GM23338 (cell line): ENCODE measurements at regions not wholly inside any gene's neighbourhood (a gene's known extent, or its start where the extent isn't known, plus 50 kb on each side); places are given as distances from the start of the nearest gene placed in this dataset.

Source experiments
- ATAC-seq: fragments of 200-7000 bp; cut with Tn5 transposase; 3 replicates; pipeline ENCODE4 v1.9.1; 2020
- DNase-seq: peaks from one replicate; pipeline ENCODE4 v3.0.0-alpha.2; 2015; ENCODE audit warnings: low spot score
- H2AFZ ChIP-seq: fragments of 200-600 bp; sonication (generic); 2 replicates; pipeline ENCODE4 v1.8.0; 2016; ENCODE audit warnings: antibody characterized with exemption, mild to moderate bottlenecking, moderate library complexity
- H3F3A ChIP-seq: fragments of 200-600 bp; sonication (generic); replicated peaks from 2 replicates; pipeline ENCODE4 v1.8.0; 2017; ENCODE audit warnings: antibody characterized with exemption, mixed run types, low read depth
- H3K27ac ChIP-seq: fragments of 200-600 bp; sonication (generic); 2 replicates; pipeline ENCODE4 v1.6.1; 2016; ENCODE audit warnings: low read depth
- H3K27me3 ChIP-seq: fragments of 200-600 bp; sonication (generic); 2 replicates; pipeline ENCODE4 v1.8.0; 2016; ENCODE audit warnings: mild to moderate bottlenecking, mixed run types, moderate library complexity; ENCODE audit not compliant: insufficient read depth
- H3K36me3 ChIP-seq: fragments of 200-600 bp; sonication (generic); 2 replicates; pipeline ENCODE4 v1.8.0; 2016; ENCODE audit warnings: mild to moderate bottlenecking; ENCODE audit not compliant: insufficient read depth
- H3K4me1 ChIP-seq: fragments of 200-600 bp; sonication (generic); 2 replicates; pipeline ENCODE4 v1.8.0; 2016; ENCODE audit warnings: mild to moderate bottlenecking, moderate library complexity; ENCODE audit not compliant: insufficient read depth
- H3K4me2 ChIP-seq: fragments of 200-600 bp; sonication (generic); 2 replicates; pipeline ENCODE4 v1.7.1; 2017; ENCODE audit warnings: mixed run types
- H3K4me3 ChIP-seq: fragments of 200-600 bp; sonication (generic); 2 replicates; pipeline ENCODE4 v1.6.1; 2016; ENCODE audit warnings: mixed run types
- H3K79me2 ChIP-seq: fragments of 200-600 bp; sonication (generic); replicated peaks from 2 replicates; pipeline ENCODE4 v1.8.0; 2017; ENCODE audit warnings: mild to moderate bottlenecking; ENCODE audit not compliant: insufficient read depth
- H3K9me2 ChIP-seq: fragments of 200-600 bp; sonication (generic); 2 replicates; pipeline ENCODE4 v1.8.0; 2017; ENCODE audit not compliant: insufficient read depth
- H4K20me1 ChIP-seq: fragments of 200-600 bp; sonication (generic); replicated peaks from 2 replicates; pipeline ENCODE4 v1.8.0; 2017; ENCODE audit warnings: mild to moderate bottlenecking; ENCODE audit not compliant: insufficient read depth
- H3K27ac Mint-ChIP-seq: 2 replicates; pipeline ENCODE4 v1.8.0; 2020; ENCODE audit warnings: inconsistent platforms, mild to moderate bottlenecking, moderate library complexity, mixed read lengths
- H3K27me3 Mint-ChIP-seq: 3 replicates; pipeline ENCODE4 v1.8.0; 2022; ENCODE audit warnings: low read depth, mild to moderate bottlenecking, moderate library complexity, mixed read lengths, inconsistent platforms; ENCODE audit not compliant: insufficient read depth, poor library complexity
- H3K36me3 Mint-ChIP-seq: 3 replicates; pipeline ENCODE4 v1.8.0; 2021; ENCODE audit warnings: low read depth, mild to moderate bottlenecking, inconsistent platforms, moderate library complexity, mixed read lengths
- H3K4me1 Mint-ChIP-seq: 3 replicates; pipeline ENCODE4 v1.8.0; 2020; ENCODE audit warnings: mild to moderate bottlenecking, inconsistent platforms, mixed read lengths
- H3K4me3 Mint-ChIP-seq: 3 replicates; pipeline ENCODE4 v1.8.0; 2021; ENCODE audit warnings: moderate library complexity, mild to moderate bottlenecking, inconsistent platforms, mixed read lengths
- H3K9me3 Mint-ChIP-seq: 3 replicates; pipeline ENCODE4 v1.8.0; 2020; ENCODE audit warnings: moderate library complexity, mild to moderate bottlenecking, inconsistent platforms, mixed read lengths
- CREB1 ChIP-seq: fragments of 250-450 bp; sonication (Bioruptor Pico); IDR thresholded peaks from 2 replicates; pipeline ENCODE4 v1.5.0; 2020; ENCODE audit warnings: low read depth, mild to moderate bottlenecking, moderate library complexity
- CTCF ChIP-seq, 2 experiments: fragments of 200-600 bp in 1 of 2; sonication (generic) in 1 of 2; conservative IDR thresholded peaks; 2 replicates each; pipeline versions ENCODE4 v1.5.1 to v1.6.1; 2016 to 2017; ENCODE audit warnings: antibody characterized with exemption in 2 of 2, low read depth in 2 of 2, mild to moderate bottlenecking in 2 of 2, moderate library complexity in 1 of 2
- ETS1 ChIP-seq: IDR thresholded peaks from 2 replicates; pipeline ENCODE4 v1.6.1; 2016; ENCODE audit warnings: antibody characterized with exemption
- EZH2 ChIP-seq: fragments of 200-600 bp; sonication (generic); IDR thresholded peaks from one replicate; pipeline ENCODE4 v1.8.0; 2017; ENCODE audit warnings: antibody characterized with exemption, mild to moderate bottlenecking, low read depth; ENCODE audit not compliant: unreplicated experiment
- EZH2phosphoT487 ChIP-seq: fragments of 200-600 bp; sonication (generic); IDR thresholded peaks from one replicate; pipeline ENCODE4 v1.8.1; 2018; ENCODE audit warnings: antibody characterized with exemption; ENCODE audit not compliant: unreplicated experiment
- JUNB ChIP-seq: IDR thresholded peaks from one replicate; pipeline ENCODE4 v1.6.1; 2016; ENCODE audit warnings: antibody characterized with exemption; ENCODE audit not compliant: unreplicated experiment
- NANOG ChIP-seq: IDR thresholded peaks from 2 replicates; pipeline ENCODE4 v1.6.1; 2016; ENCODE audit warnings: antibody characterized with exemption, borderline replicate concordance
- POLR2AphosphoS5 ChIP-seq: IDR thresholded peaks from 2 replicates; pipeline ENCODE4 v1.6.1; 2016; ENCODE audit warnings: antibody characterized with exemption, low read depth
- REST ChIP-seq: IDR thresholded peaks from one replicate; pipeline ENCODE4 v1.6.1; 2018; ENCODE audit warnings: antibody characterized with exemption; ENCODE audit not compliant: unreplicated experiment
- STAT1 ChIP-seq: IDR thresholded peaks from one replicate; pipeline ENCODE4 v1.6.1; 2016; ENCODE audit warnings: antibody characterized with exemption; ENCODE audit not compliant: unreplicated experiment
- ZNF114 ChIP-seq: fragments of 250-450 bp; sonication (Bioruptor Pico); IDR thresholded peaks from 2 replicates; pipeline ENCODE4 v1.5.0; 2020; ENCODE audit warnings: mild to moderate bottlenecking, moderate library complexity
- ZNF331 ChIP-seq: fragments of 250-450 bp; sonication (Bioruptor Pico); IDR thresholded peaks from 2 replicates; pipeline ENCODE4 v1.5.0; 2020; ENCODE audit warnings: low read depth, mild to moderate bottlenecking, moderate library complexity
- ZNF462 ChIP-seq: fragments of 250-450 bp; sonication (Bioruptor Pico); IDR thresholded peaks from 2 replicates; pipeline ENCODE4 v1.5.0; 2020; ENCODE audit warnings: mild to moderate bottlenecking, moderate library complexity

- no peaks in the 10 kb centered on the region for H3K27me3 Mint-ChIP-seq
- Histone ChIP-seq H3K27ac (no peak overlapping the region), H3K36me3 (no peaks in the 10 kb centered on the region), H3K9me2 (peaks cover 8% of the 10 kb centered on the region; the same call in 1 of the 2 replicates), H3K4me3 (no peak overlapping the region), H3F3A (no peaks in the 10 kb centered on the region), H4K20me1 (no peaks in the 10 kb centered on the region), H3K27me3 (no peaks in the 10 kb centered on the region), H3K4me2 (no peak overlapping the region), H3K79me2 (no peaks in the 10 kb centered on the region), H3K4me1 (peaks cover 14% of the 10 kb centered on the region), H2AFZ (peak overlapping the region; percentile 56; the same call in 1 of the 2 replicates)
- peaks cover 10% of the 10 kb centered on the region for H3K4me1 Mint-ChIP-seq
- no peak for DNase-seq
- H3K27ac Mint-ChIP-seq, result no peak overlapping the region
- H3K4me3 Mint-ChIP-seq, result no peak overlapping the region
- ATAC-seq, result no peak
- TF ChIP-seq EZH2, result no peak
- TF ChIP-seq REST, result no peak
- no peak for TF ChIP-seq EZH2phosphoT487
- no peak for TF ChIP-seq NANOG
- no peak for TF ChIP-seq JUNB
- no peak for TF ChIP-seq ZNF331
- TF ChIP-seq ETS1, result no peak
- TF ChIP-seq ZNF462 (CRISPR knock-in tag), result no peak
- TF ChIP-seq POLR2AphosphoS5, result no peak
- TF ChIP-seq CREB1 (CRISPR knock-in tag), result no peak
- no peak for TF ChIP-seq ZNF114 (CRISPR knock-in tag)
- no peak for TF ChIP-seq STAT1
- TF ChIP-seq CTCF (conservative IDR thresholded peaks at IDR 0.05; ENCODE audit: low read depth in 2 of 2), result no peak
- H3K36me3 Mint-ChIP-seq, result peaks cover under 1% of the 10 kb centered on the region; the same call in 1 of the 3 replicates
- peaks cover 4% of the 10 kb centered on the region; the same call in 2 of the 3 replicates for H3K9me3 Mint-ChIP-seq
These were observed 395.7 kb downstream of the RAPGEF2 start for GRCh38 chr4:159498446-159499115.
